ENCODE measurements at regions not wholly inside any gene's neighbourhood (a gene's known extent, or its start where the extent isn't known, plus 50 kb on each side); places are given as distances from the start of the nearest gene placed in this dataset.
"Not testable (repeated sequence)": the region's sequence is repeated elsewhere in the genome, so short reads cannot be mapped to it uniquely, and the experiment has no call there.

DNA sequence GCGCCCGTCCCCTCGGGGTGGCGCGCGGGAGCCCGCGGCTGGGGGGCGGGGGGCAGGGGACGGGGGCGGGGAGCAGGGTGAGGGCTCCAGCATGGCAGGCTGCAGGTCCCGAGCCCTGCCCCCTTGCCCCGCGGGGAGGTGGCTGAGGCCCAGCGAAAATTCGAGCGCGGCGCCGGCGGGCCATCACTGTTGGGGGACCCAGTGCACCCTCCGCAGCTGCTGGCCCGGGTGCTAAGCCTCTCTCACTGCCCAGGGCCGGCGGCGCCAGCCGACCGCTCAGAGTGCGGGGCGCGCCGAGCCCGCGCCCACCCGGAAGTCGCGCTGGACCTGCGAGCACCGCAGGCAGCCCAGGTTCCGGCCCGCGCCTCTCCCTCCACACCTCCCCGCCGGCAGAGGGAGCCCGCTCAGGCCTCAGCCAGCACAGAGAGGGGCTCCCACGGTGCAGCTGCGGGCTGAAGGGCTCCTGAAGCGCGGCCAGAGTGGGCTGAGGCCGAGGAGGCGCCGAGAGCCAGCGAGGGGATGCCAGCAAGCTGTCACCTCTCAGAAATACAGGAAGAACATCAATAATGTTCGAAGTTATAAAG is 290.8 kb upstream of the PRSS16 start:
- TF ChIP-seq, protein P1, sequence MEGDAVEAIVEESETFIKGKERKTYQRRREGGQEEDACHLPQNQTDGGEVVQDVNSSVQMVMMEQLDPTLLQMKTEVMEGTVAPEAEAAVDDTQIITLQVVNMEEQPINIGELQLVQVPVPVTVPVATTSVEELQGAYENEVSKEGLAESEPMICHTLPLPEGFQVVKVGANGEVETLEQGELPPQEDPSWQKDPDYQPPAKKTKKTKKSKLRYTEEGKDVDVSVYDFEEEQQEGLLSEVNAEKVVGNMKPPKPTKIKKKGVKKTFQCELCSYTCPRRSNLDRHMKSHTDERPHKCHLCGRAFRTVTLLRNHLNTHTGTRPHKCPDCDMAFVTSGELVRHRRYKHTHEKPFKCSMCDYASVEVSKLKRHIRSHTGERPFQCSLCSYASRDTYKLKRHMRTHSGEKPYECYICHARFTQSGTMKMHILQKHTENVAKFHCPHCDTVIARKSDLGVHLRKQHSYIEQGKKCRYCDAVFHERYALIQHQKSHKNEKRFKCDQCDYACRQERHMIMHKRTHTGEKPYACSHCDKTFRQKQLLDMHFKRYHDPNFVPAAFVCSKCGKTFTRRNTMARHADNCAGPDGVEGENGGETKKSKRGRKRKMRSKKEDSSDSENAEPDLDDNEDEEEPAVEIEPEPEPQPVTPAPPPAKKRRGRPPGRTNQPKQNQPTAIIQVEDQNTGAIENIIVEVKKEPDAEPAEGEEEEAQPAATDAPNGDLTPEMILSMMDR (IDR thresholded peaks at IDR 0.05; ENCODE audit: insufficient read depth, low read depth, low read length), result not testable (repeated sequence)
- TF ChIP-seq EZH2 (IDR thresholded peaks at IDR 0.05; ENCODE audit: insufficient read depth, low read length), result not testable (repeated sequence)

Data from astrocyte (in vitro differentiated cells and primary cell).